Skeletal muscle satellite cell (primary cell): ENCODE measurements at regions not wholly inside any gene's neighbourhood (a gene's known extent, or its start where the extent isn't known, plus 50 kb on each side); places are given as distances from the start of the nearest gene placed in this dataset.

Source experiments
- H3K27me3 ChIP-seq: 2 replicates; pipeline ENCODE4 v1.7.0; 2013; ENCODE audit warnings: low read length; ENCODE audit not compliant: control insufficient read depth, insufficient read depth
- H3K36me3 ChIP-seq: 2 replicates; pipeline ENCODE4 v1.7.0; 2013; ENCODE audit warnings: mild to moderate bottlenecking, control low read depth, low read length; ENCODE audit not compliant: insufficient read depth
- H3K4me1 ChIP-seq: 2 replicates; pipeline ENCODE4 v1.7.0; 2013; ENCODE audit warnings: low read length; ENCODE audit not compliant: control insufficient read depth, insufficient read depth
- H3K4me2 ChIP-seq: 2 replicates; pipeline ENCODE4 v1.7.0; 2013; ENCODE audit warnings: mild to moderate bottlenecking, low read length
- H3K4me3 ChIP-seq: 2 replicates; pipeline ENCODE4 v1.7.0; 2013; ENCODE audit warnings: low read length
- H3K9ac ChIP-seq: 2 replicates; pipeline ENCODE4 v1.7.0; 2013; ENCODE audit warnings: mild to moderate bottlenecking, low read depth, low read length, moderate library complexity
- H3K9me3 ChIP-seq: replicated peaks from 2 replicates; pipeline ENCODE4 v1.7.0; 2013; ENCODE audit warnings: mild to moderate bottlenecking, control low read depth, low read length

DNA sequence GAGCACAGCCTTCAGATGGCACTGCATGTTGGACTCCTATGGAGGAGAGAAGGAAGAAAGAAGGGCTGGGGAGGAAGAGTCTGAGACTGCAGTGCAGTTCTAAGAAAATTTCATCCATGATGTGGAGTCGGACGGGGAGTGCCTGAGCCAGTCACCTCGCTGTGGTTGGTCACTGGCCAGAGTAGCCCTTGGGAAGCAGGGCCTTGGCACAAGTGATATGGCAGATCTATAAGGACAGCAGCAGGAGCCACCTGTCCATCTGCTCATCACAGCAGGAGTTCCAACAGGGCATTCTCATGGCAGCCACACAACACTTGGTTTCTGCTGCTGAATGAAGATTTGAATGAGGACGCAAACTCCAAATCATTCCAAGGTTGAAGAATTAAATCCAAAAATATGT is 314.8 kb downstream of the CYP26B1 start:
- Histone ChIP-seq H3K4me1 (peaks cover 40% of the 10 kb centered on the region), H3K4me3 (no peak overlapping the region), H3K36me3 (no peaks in the 10 kb centered on the region), H3K9me3 (peaks cover 3% of the 10 kb centered on the region), H3K9ac (no peak overlapping the region), H3K27me3 (no peaks in the 10 kb centered on the region), H3K4me2 (no peak overlapping the region)

DNA sequence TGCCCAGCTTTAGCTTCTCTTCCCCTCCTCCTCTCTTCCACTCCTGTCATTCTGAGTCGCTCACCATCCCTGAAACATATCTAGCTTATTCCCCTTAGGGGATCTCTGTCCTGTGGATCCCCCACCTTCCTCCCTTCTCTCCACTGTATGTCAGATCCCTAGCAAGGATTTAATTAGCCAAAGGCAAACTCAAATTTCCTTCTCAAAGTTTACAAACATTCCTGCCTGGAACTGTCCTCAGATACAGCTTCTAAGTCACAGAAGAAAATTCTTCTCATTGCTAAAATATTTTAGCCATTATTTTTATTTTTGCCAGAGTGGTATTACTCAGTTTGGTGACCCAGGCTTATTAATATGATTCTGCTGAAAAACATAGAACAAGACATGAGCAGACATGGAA is 315.3 kb downstream of the CYP26B1 start:
- Histone ChIP-seq H3K4me2 (no peak overlapping the region), H3K4me3 (no peak overlapping the region), H3K4me1 (peaks cover 40% of the 10 kb centered on the region), H3K9me3 (peaks cover 3% of the 10 kb centered on the region), H3K27me3 (no peaks in the 10 kb centered on the region), H3K9ac (no peak overlapping the region), H3K36me3 (no peaks in the 10 kb centered on the region)

GRCh38 chr2:71831193-71831577 is 316.5 kb downstream of the CYP26B1 start:
- Histone ChIP-seq H3K27me3 (no peaks in the 10 kb centered on the region), H3K36me3 (no peaks in the 10 kb centered on the region), H3K4me1 (peaks cover 40% of the 10 kb centered on the region), H3K9ac (peak overlapping the region; percentile 76), H3K9me3 (peaks cover 3% of the 10 kb centered on the region), H3K4me3 (peak overlapping the region; percentile 44), H3K4me2 (peak overlapping the region; percentile 73)

DNA sequence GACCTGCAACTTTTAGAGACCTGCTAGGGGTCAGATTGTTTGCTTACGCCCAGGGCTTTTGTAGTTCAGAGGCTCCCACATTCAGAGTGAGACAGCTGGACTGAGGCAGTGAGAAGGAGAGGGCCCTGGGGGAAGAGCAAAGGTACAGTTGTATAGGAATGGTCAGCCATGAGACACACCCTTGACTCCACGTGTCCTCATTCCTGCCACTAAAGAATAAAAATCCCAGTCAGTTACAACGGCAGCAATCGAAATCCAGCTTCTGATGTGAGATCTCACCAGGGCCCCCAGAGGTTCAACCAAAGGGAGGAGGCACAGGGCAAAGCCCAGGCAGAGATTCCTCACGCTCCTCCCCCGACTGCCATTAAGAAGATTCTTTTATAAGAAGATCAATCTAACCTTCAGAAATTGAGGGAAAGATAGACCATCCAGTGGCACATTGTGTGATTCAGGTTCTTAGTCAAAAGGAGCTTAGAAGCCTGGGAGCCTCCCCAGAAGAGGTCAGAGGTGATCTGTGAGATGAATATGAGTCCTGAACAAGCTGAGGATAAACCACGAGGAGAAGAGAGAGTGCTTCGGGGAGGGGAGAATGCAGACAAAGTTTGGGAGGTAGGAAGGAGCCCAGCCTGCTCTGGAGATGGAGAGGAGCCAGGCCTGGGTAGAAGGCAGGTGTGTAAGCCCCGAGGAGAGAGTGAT is 317.0 kb downstream of the CYP26B1 start:
- H3K9ac ChIP-seq: peak overlapping the region; percentile 76
- H3K27me3 ChIP-seq: no peaks in the 10 kb centered on the region
- no peaks in the 10 kb centered on the region for H3K36me3 ChIP-seq
- peak overlapping the region; percentile 73 for H3K4me2 ChIP-seq
- H3K9me3 ChIP-seq: peaks cover 3% of the 10 kb centered on the region
- peaks cover 40% of the 10 kb centered on the region for H3K4me1 ChIP-seq
- peak overlapping the region; percentile 44 for H3K4me3 ChIP-seq

GRCh38 chr2:71829008-71829407 is 318.7 kb downstream of the CYP26B1 start:
- H3K36me3 ChIP-seq: no peaks in the 10 kb centered on the region
- H3K9me3 ChIP-seq: peaks cover 3% of the 10 kb centered on the region
- peaks cover 36% of the 10 kb centered on the region for H3K4me1 ChIP-seq
- no peak overlapping the region for H3K4me3 ChIP-seq
- no peak overlapping the region for H3K4me2 ChIP-seq
- no peak overlapping the region for H3K9ac ChIP-seq
- H3K27me3 ChIP-seq: no peaks in the 10 kb centered on the region

- H3K36me3 ChIP-seq: no peaks in the 10 kb centered on the region
- no peak overlapping the region for H3K4me3 ChIP-seq
- no peak overlapping the region for H3K4me2 ChIP-seq
- H3K9me3 ChIP-seq: peaks cover 3% of the 10 kb centered on the region
- no peak overlapping the region for H3K9ac ChIP-seq
- H3K4me1 ChIP-seq: peaks cover 27% of the 10 kb centered on the region
- no peaks in the 10 kb centered on the region for H3K27me3 ChIP-seq
Observed at GRCh38 chr2:71827973-71828372, 319.7 kb downstream of the CYP26B1 start.

DNA sequence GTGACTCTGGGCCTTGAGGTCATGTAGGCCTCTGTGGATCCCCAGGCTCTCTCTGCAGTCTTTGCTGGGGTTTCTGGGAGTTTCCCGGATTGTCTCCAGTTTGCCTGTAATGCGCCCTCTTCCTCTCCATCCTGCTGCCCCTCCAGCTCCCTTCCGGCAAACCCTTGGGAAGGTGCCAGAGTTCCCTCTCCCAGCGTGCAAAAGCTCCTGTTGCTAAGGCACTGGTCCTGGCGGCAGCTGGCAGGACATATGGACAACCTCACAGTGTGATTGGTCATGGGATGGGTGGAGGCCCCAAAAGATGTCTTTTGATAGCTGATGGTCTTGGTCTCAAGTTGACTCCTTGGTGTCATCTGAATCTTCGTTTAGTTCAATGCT is 320.1 kb downstream of the CYP26B1 start:
- no peak overlapping the region for H3K9ac ChIP-seq
- H3K4me1 ChIP-seq: peaks cover 27% of the 10 kb centered on the region
- no peak overlapping the region for H3K4me2 ChIP-seq
- H3K9me3 ChIP-seq: no peaks in the 10 kb centered on the region
- no peaks in the 10 kb centered on the region for H3K27me3 ChIP-seq
- H3K36me3 ChIP-seq: no peaks in the 10 kb centered on the region
- H3K4me3 ChIP-seq: no peak overlapping the region

DNA sequence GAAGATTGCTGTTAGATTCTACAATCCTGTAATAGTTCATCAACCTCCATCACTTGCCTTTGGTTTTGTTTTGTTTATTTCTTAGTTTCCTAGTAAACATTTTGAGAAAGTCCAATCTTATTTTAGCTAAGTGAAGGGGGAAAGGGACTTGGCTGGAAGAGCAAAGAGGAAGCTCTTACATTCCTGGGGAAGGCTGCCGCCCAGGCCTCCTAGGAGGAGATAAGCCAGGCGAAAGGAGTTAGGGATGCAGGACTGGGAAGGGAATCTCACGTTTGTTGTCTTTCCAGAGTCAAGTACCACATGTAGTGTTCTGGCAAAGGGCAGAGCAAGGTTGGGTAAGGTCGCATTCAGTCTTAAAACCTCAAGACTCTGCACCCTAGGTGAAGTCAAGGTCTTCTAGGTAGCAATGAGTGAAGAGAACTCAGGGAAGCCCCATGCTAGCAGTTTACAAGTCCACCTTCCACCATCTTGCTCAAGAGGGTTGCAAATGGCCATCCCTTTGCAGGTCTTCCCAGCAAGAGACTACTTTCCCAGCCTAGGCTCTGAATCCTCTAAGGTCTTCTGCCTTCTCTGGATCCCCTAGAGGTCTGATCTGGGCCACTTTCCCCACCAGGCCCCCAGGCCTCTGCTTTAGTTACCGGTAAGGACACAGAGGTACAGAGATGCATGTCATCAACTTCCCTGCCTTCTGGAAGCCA is 320.7 kb downstream of the CYP26B1 start:
- H3K27me3 ChIP-seq: no peaks in the 10 kb centered on the region
- H3K9me3 ChIP-seq: no peaks in the 10 kb centered on the region
- no peak overlapping the region for H3K4me2 ChIP-seq

GRCh38 chr2:71826299-71826698 is 321.4 kb downstream of the CYP26B1 start:
- no peaks in the 10 kb centered on the region for H3K9me3 ChIP-seq
- H3K4me2 ChIP-seq: no peak overlapping the region
- H3K27me3 ChIP-seq: no peaks in the 10 kb centered on the region
- H3K36me3 ChIP-seq: no peaks in the 10 kb centered on the region
- no peak overlapping the region for H3K4me3 ChIP-seq
- peaks cover 17% of the 10 kb centered on the region for H3K4me1 ChIP-seq
- H3K9ac ChIP-seq: no peak overlapping the region

More for the DNA sequence above, 320.7 kb downstream of the CYP26B1 start:
- no peaks in the 10 kb centered on the region for H3K36me3 ChIP-seq
- peaks cover 24% of the 10 kb centered on the region for H3K4me1 ChIP-seq
- no peak overlapping the region for H3K9ac ChIP-seq
- H3K4me3 ChIP-seq: no peak overlapping the region

- Histone ChIP-seq H3K4me3 (no peak overlapping the region), H3K9me3 (no peaks in the 10 kb centered on the region), H3K9ac (no peak overlapping the region), H3K4me2 (no peak overlapping the region), H3K4me1 (no peaks in the 10 kb centered on the region), H3K36me3 (no peaks in the 10 kb centered on the region), H3K27me3 (no peaks in the 10 kb centered on the region)
Observed at GRCh38 chr2:71824436-71824835, 323.2 kb downstream of the CYP26B1 start.

GRCh38 chr2:71823526-71823925 is 324.1 kb downstream of the CYP26B1 start:
- Histone ChIP-seq H3K4me1 (no peaks in the 10 kb centered on the region), H3K4me3 (no peak overlapping the region), H3K36me3 (no peaks in the 10 kb centered on the region), H3K27me3 (no peaks in the 10 kb centered on the region), H3K9ac (no peak overlapping the region), H3K9me3 (no peaks in the 10 kb centered on the region), H3K4me2 (no peak overlapping the region)

DNA sequence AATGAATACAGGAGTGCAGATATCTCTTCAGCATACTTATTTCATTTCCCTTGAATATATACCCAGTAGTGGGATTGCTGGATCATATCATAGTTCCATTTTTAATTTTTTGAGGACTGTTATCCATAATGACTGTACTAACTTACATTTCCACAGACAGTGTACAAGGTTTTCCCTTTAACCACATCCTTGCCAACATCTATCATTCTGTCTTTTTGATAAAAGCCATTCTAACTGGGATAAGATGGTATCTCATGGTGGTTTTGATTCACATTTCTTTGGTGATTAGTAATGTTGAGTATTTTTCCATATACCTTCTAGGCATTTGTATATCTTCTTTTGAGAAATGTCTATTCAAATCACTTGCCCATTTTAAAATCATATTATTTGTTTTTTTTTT is 325.2 kb downstream of the CYP26B1 start:
- Histone ChIP-seq H3K4me3 (no peak overlapping the region), H3K4me1 (no peaks in the 10 kb centered on the region), H3K4me2 (no peak overlapping the region), H3K9ac (no peak overlapping the region), H3K9me3 (no peaks in the 10 kb centered on the region), H3K27me3 (peaks cover 5% of the 10 kb centered on the region), H3K36me3 (no peaks in the 10 kb centered on the region)
